AG04449 (cell line): ENCODE measurements at regions not wholly inside any gene's neighbourhood (a gene's known extent, or its start where the extent isn't known, plus 50 kb on each side); places are given as distances from the start of the nearest gene placed in this dataset.

Source experiments
- CTCF ChIA-PET: fragments of 350-600 bp; formaldehyde crosslinking; extraction: SDS; loops from one replicate; lab custom pipeline; 2021; ENCODE audit warnings: antibody characterized with exemption; lab: Yijun Ruan, JAX
- POLR2A ChIA-PET: fragments of 400-600, 350-600 bp; formaldehyde crosslinking; extraction: SDS; loops from one replicate; lab custom pipeline; 2020; ENCODE audit warnings: antibody characterized with exemption, inconsistent platforms; lab: Yijun Ruan, JAX
- DNase-seq: peaks from one replicate; pipeline ENCODE4 v3.0.0-alpha.2; 2010; ENCODE audit warnings: low read depth, low spot score
- H3K4me3 ChIP-seq: 2 replicates; pipeline ENCODE4 v1.5.1; 2011; ENCODE audit warnings: low read depth, mild to moderate bottlenecking, control low read depth, low read length
- CTCF ChIP-seq: IDR thresholded peaks from one replicate; pipeline ENCODE4 v1.5.1; 2011; ENCODE audit warnings: mild to moderate bottlenecking, moderate library complexity, low read length, control low read depth, inconsistent platforms; ENCODE audit not compliant: insufficient read depth; ENCODE audit errors: missing control alignments

GRCh38 chr5:166257661-166258060 lies 2033.8 kb upstream of the WWC1 start:
- DNase-seq: no peak
- no peak overlapping the region for H3K4me3 ChIP-seq
- TF ChIP-seq CTCF: no peak
- POLR2A ChIA-PET: no interaction called here
- CTCF ChIA-PET: no interaction called here

GRCh38 chr5:166262395-166262794 lies 2029.0 kb upstream of the WWC1 start:
- H3K4me3 ChIP-seq: no peak overlapping the region
- DNase-seq: no peak
- POLR2A ChIA-PET: no interaction called here
- TF ChIP-seq CTCF: no peak
- CTCF ChIA-PET: no interaction called here

GRCh38 chr5:166267907-166268306 lies 2023.5 kb upstream of the WWC1 start:
- H3K4me3 ChIP-seq: no peak overlapping the region
- POLR2A ChIA-PET: no interaction called here
- TF ChIP-seq CTCF: no peak
- CTCF ChIA-PET: no interaction called here
- no peak for DNase-seq

- CTCF ChIA-PET: no interaction called here
- no peak for TF ChIP-seq CTCF
- POLR2A ChIA-PET: no interaction called here
- DNase-seq: no peak
- no peak overlapping the region for H3K4me3 ChIP-seq
Measured at GRCh38 chr5:166270712-166271111, 2020.7 kb upstream of the WWC1 start.

GRCh38 chr5:166276006-166276405 lies 2015.4 kb upstream of the WWC1 start:
- ChIA-PET CTCF (no interaction called here), POLR2A (no interaction called here)
- H3K4me3 ChIP-seq: no peak overlapping the region
- no peak for TF ChIP-seq CTCF
- no peak for DNase-seq

GRCh38 chr5:166279828-166280227 lies 2011.6 kb upstream of the WWC1 start:
- CTCF ChIA-PET: no interaction called here
- no peak for TF ChIP-seq CTCF
- H3K4me3 ChIP-seq: no peak overlapping the region
- POLR2A ChIA-PET: no interaction called here
- no peak for DNase-seq

- CTCF ChIA-PET: no interaction called here
- POLR2A ChIA-PET: no interaction called here
- no peak for TF ChIP-seq CTCF
- no peak for DNase-seq
- no peak overlapping the region for H3K4me3 ChIP-seq
Measured at GRCh38 chr5:166281433-166281832, 2010.0 kb upstream of the WWC1 start.
